ENCODE measurements at regions not wholly inside any gene's neighbourhood (a gene's known extent, or its start where the extent isn't known, plus 50 kb on each side); places are given as distances from the start of the nearest gene placed in this dataset.

DNA sequence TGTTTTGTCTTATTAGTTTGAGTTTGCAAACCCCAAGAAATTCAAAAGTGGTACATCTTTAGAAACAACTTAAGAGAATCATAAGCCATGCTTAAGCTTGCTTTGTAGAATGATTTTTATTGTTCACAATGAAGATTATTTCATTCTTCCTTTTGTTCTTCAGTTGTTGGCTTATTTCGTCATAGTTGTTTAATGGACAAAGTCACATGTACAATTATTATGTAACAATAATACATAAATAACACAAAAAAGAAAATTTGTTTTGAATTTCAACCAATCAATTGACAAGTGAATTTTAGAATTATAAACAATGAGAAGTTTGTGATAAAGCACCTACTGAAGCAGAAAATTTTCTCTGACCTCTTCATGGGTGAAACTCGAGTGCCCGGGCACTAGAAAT, 111.8 kb upstream of the IGF1 start:
- no peak for DNase-seq

DNA sequence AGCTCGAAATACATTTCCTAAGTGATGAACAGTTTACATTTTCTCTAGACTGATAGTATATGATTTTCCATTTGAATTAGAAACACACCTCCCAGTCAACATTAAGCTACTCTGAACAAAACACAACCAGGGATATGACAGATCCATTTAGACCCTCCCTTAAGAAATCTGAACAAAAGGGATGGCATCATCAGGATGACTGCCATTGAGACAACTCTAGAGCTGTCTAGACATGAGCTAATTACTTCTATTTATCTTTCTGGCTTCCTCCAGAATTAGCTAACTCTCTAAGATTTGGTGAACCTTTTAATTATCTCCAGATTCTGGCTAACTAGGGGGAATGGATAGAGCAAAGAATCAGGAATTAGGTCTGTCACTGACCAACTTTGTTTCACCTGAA, 92.9 kb upstream of the IGF1 start:
- DNase-seq = no peak

DNA sequence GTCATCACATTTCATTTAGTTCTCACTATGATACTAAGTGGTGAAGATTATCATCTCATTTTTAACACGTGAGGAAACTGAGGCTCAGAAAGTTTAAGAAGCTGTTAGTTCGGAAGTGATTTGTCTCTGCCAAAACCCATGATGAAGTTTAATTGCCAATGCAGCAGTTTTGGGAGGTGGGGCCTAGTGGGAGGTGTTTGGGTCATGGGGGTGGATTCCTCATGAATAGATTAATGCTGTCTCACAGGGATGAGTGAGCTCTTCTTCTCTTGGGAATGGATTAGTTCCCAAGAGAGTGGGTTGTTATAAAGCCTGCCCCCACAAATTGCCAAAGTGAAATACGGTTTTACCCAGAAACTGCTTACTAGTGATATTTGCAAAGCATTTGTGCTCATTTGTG, 91.5 kb upstream of the IGF1 start:
- no peak for DNase-seq

DNA sequence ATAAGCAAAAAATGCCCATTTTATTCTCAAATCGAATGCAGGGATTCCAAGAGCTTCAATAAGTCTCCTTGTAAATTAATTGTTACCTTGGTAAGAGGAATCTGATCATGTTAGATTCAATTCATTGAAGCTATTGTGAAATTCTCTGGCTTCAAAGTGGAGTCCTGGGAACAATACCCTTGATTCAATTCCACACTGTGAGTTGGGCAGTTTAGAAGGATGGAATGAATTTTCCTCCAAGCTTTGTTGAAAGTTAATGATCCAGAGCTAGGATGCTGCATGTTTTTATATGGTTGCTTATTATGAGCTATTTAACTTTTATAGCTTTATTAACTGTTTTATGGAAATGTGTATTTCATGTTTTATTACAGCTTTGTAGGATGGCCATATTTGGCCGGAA, 89.9 kb upstream of the IGF1 start:
- DNase-seq = no peak

DNA sequence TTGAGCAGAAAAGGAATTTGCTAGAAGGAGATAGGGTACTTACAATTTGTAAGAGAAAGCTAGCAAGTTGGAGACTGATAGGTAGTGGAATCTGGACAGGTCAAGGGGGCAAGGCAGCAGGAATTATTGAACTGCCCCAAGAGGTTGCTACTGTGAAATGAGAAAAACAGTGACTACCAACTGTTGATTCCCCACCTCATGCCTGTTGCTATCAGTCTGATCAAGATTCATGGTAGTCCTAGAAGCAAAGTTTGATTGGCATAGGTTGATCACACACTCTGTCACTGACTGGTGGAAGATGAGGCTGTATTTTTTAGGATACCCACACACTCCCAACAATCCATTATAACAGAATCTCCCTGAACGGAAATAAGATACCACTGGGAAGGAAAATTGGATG, 89.4 kb upstream of the IGF1 start:
- DNase-seq = no peak

DNA sequence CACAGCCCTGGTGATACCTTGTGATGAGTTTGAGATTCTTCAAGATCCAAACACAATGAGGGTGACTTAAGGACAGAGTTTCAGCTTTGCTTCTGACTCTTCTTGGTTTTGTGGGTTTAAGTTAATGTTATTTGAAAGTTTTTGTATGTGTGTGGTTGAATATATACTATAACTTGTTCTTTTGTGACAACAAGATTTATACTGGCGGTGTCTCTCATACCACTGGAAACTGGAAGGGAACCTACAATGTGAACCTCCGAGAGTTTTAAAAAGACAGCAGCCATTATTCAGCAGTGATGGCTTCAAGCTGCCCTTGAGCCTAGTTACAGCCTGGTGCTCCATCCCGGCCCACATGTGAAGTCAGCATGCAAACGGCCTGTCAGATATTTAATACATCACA, 87.9 kb upstream of the IGF1 start:
- no peak for DNase-seq

DNA sequence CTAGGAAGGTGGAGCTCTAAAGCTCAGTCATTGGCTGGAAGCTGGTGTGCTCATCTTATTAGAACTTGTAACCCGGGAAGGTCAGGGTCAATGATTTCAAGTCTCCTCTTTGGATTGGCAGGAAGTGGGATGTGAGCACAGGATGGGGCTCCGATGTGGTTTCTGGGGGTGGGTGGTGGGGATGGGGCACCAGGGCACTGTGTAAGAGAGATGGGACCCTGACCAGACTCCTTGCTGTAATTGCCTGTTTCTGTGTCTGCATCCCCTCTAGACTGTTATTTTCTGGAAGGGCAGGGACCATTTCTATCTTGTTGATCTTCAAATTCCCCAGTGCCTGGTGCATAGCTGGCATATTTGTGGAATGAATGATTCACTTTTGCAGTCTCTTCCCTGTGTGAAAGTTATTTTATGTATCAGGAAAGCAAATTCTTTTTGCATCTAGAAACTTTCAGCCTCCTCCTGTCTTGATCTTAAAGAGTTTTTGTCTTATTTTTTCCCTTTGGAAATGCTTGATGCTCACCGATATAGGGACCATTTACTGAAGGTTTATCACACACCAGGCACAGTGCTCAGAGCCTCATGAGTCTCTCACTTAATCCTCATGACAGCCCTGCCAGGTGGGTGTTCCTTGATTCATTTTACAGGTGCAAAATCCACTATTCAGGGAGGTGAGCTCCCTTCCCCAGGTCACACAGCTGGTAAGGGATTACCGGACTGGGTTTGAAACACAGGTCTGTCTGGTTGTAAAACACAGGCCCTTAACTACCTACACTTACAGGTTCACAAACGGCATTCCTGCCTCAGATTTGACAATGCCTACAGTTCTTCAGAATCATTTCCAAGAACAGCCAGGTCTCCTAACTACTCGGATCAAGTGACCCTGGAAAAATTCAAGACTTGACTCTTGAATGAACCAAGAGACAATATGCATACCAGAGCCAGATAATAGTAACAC, 86.9 kb upstream of the IGF1 start:
- DNase-seq = no peak

DNA sequence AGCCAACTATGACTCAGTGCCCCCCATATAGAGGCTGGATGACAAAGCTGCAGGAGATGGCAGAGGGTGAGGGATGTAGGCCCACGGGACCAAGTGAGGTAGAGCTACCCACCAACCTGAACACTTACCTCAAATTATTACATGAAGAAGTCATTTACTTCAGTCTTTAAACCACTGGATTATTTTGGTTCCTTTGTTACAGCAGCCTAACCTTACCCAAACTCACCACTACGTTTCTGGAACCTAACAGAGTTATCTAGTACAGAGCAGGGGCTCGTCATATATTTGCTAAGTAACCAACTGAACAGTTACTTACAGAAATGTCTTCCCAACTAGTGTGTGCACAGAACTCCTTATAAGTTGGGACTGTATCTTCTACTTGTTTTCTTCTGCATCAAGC, 85.2 kb upstream of the IGF1 start:
- DNase-seq = no peak

DNA sequence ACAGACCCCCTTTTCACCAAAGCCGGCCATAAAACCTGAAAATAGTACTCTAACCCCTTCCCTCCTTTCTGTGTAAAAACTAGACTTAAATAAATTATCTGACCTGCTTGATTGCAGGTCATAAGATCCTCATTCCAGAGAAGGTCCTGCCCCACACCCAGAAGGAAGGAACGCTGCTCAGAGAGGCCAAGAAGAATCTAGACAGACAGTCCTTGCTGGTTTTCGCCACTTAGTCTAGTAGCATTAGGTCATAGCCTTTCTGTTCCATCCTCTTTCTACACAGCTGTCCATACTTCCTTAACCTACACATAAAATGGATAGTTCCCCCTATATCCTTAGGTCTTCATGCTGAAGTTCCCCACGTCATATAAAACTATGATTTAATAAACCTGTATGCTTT, 83.7 kb upstream of the IGF1 start:
- DNase-seq = no peak

DNA sequence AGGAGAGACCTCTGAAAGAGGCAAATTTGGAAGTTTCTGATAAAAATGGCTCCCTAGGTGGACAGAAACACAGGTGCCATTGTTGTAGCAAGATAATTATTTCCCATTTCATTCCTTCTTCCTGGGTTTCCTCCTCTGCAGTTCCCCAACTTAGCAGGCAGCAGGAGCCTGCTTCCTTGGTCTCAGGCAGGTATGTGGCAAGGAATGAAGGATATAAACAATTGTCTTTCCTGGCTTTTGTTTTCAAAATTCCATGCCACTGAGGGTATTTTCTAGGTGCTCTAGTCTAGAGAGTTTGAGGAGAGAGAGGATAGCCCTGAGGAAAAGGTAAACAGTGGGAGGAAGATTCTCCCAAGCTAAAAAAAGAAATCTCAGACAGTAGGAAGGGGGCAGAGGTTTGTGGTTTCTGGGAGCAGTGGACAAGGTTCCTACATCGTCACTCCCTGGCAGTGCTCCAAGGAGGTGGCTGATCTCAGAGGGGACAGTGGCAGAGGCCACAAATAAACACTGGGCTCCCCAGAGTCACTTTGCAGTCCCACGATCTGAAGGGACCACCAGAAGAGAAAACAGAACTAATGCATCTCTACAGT, 82.6 kb upstream of the IGF1 start:
- no peak for DNase-seq

DNA sequence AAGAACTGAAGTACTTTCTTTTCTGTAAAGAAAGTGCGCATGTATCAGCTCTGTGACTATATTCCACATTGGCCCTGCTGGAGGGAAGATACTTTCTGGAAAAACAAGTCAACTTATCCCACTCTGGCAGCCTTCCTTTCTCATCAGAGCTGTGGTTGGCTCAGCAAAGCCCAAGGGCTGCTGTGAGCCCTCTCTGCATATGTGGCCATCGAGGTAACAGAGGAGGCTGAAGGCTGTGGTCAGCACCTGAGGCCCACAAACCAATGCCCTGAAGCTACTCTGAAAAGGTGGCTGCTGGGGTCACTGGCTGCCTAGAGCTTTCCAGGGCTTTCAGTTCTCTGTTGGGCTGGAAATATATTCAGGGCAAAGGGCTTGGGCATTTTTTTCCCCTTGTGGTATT, 70.8 kb upstream of the IGF1 start:
- no peak for DNase-seq

DNA sequence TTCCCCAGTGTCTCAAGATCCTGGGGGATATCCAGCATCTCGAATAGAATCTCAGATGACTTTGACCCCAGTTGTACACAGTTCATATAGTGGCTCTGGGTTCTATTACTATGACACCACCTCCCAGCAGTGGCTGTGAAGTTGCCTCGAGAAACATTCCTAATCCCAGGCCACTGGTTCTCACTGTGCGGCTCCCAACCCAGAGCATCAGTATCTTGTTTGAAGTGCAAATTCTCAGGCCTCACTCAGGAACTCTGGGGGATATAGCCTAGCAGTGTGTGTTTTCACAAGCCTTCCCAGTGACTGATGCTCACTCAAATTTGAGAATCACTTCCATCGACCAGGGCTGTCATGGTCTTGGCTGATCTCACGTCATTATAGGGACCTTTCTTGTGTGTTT, 69.3 kb upstream of the IGF1 start:
- no peak for DNase-seq

DNA sequence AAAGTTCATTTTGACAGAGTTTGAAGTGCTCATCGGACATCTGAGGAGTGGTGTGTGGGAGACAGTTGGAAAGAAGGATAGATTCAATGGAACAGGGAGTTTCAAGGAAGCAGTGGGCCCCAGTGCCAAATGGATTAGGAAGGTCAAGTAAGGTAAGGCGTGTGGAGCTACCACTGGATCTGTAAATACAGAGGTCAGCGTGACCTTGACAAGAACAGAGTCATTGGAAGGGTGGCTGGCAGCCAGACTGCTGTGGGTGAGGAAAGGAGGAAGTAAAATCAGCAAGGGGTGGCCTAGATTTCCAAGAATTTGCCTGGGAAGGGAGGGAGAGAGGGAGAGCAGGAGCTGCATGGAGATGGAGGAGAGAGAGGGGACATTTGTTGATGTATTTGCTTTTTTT, 68.2 kb upstream of the IGF1 start:
- no peak for DNase-seq

DNA sequence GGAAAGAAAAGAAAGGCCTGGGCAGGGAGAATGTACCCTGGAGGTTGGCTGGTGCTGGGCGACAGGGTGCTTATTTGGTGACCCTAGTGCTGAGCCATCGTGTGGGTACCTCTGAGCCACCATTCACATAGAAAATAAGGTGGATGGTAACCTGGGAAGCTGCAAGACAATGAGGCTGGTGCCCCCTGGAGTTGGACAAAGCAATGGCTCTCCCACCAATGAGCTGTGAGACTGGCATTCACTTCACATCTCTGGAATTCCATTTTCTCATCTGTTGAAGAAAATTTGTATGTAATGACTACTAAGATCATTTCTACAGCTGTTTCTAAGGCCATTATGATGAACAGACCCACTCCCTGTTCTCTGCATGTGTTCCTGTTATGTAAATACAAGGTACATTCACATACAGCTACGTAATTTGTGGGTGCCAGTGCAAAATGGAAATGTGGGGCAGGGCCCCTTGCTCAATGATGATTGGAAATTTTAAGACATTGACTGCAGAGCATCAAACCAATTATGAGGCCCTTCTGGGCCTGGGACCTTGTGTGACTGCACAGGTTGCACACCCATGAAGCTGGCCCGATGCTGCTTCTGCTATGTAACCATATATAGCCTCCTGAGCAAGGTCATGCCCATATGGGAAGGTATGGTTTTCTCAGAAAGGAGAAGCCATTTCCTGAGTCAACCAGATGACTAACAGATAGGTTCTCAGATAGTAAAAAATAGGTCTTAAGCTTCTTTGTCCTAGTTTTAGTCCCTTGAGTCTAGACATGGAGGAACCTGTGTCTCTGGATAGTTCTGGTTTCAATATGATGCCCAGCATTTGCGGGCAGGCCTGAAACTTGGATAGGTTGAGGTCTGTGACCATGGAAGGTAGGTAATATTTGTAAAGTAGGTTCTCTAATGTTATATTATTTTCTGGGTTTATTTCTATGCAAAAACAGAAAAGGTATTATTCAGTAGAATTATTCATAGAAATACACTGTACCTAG, 63.4 kb upstream of the IGF1 start:
- DNase-seq = no peak

DNA sequence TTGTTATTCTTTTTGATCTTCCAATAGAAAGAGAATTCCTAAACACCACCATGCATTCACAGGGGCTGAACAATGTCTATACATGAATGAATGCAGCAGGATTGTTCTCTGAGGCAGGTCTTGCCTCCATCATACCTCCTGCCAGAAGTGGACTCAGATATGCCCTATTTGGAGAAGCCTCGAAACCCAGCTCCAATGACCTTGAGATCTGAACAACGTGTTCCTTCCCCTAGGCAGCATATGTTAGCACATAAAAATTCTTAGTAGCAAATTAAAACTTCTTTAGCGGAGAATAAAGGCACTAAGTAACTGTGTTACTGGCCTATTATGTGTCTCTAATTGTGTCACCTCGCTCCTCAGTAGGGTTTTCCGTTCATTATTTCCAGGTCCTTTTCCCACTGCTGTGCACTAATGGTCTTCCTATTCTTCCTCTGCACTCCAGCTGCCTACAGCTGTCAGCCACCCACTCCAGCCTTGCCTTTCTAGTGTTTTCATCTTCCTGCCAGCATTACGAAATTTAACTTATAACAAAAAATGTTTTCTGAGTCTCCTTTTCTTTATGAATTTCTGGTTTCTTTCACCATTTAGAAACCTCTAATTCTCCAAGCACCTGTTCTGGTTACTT, 62.6 kb upstream of the IGF1 start:
- DNase-seq = no peak

DNA sequence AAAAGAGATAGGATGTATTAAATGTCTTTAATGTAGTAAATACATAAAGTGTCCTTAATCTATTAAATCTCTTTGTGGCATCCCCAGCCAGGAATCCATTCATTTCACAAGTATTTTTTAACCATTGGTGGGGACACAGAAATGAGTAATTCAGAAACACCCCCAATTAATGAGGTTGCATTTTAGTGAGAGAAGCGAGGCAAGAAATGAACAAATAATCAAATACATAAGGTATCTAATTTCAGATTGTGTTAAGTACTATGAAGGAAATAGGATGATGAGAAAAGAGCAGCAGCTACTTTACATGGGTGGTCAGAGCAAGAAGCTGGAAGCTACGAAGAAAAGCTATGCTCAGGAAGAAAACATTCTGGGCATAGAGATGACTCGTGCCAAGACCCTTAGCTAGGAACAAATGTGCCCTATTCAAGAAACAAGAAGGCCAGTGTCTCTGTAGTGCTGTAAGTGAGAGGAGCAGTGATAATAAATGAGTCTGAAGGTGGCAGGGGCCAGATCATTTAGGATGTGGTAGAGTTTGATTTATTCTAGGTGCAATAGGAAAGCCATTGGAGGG, 60.5 kb upstream of the IGF1 start:
- no peak for DNase-seq

DNA sequence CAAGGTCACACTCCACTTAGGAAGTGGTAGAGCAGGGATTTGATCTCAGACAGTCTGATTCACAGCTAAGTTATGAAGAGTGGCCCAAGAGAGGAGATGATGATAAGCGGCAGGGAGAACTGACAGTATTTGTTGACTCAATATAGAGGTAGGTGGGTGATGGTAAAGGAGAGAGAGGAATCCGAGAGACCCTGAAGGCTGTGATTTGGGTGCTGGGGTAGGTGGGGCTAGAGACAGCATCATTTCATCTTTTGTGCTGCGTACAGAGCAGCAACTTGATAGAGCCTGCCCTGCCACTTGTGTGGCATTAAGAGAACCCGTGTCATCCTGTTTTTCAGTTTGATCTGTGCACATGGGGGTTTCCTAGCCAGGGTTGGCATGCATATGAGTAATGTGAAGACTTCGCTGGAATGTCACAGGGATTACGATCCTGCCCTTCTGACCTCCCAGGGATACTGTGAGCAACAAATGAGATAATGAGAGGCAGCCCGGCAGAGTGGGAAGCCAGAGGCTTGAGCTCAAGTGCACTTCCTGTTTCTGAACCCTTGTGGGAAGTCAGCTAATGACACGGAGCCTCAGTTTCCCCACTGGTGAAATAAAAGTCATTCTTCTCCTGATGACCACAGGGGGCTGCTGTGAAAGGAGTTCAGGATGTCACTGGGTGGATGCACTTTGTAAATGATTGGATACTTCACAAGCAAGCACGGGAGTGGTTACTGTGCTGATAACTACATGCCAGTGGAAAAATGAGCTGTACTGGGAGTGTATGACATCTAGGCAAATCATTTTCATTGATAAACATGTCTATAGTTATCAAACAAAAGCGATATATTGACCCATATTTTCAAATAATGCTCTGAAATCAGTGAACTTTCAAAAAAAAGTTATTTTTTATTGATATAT, 59.5 kb upstream of the IGF1 start:
- DNase-seq = no peak

DNA sequence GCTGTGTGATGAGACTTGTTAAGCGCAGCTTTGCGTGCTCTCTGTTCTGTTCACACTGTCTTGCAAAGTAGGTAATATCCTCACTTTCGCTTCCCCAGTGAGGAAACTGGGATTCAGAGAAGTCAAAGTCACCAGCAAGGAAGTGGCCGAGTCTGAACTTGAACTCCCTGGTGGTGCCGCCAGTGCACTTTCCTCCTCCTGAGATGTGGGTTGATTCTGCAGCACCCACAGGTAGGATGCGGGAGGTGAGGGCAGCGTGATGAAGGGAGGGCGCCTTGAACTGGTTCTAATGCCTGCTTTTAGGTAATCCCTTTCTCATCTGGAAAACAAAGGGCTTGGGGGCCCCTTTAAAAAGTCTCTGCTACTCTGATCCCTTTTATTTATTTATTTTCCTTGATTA, 54.9 kb upstream of the IGF1 start:
- no peak for DNase-seq

DNA sequence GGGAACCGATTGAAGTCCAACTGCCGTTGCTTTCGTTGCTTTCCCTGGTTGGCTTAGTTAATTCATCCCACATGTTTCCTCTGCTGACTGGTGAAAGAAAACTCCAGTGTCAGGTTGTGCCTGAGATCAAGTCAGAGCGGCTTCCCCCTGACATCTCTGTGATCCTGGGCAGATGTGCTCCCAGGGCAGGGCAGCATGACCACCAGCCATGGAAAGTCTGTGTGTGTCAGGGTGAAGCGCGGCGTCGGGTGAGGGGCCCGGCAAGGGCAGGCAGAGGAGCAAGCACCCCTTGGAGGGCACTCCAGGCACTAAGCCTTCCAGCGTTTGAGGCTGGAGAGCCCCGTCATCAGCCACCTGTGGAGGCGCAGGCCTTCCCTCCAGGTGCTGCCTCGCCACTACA, 54.5 kb upstream of the IGF1 start:
- DNase-seq = no peak

DNA sequence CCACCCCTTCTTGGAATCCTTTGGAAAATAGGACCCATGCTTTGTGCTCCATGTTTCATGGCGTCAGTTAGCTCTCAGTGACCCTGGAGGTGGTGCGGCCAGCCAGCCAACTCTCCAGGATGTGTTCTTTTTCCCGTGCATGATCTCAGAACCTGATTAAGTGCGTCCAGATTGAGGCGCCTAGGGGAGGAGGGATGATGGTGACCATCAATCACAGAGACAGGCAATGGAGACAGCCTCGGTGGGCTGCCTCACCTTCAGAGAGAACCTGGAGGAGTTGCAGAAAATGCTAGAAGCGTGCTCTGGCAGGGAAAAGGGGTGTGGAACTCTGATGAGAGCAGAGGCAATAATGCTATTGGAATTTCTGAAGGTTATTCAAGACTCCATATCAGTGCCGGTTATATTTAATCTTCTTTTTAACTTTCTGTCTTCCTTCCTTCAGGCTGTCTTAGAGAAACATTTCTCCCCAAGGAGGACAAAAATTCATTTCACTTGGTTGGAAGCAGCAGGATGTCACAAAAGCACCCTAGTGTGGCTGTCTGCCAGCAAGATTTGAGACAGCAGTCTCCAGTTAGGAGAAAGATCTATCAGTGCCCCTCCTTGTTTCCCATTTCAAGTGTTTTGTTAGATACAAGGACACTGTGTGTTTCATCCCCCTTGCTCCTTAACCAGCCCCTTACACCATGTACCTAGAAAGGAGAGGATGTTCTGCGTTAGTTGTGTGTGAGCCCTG, 53.3 kb upstream of the IGF1 start:
- DNase-seq = no peak
